Neuronal stem cell (in vitro differentiated cells): ENCODE measurements at regions not wholly inside any gene's neighbourhood (a gene's known extent, or its start where the extent isn't known, plus 50 kb on each side); places are given as distances from the start of the nearest gene placed in this dataset.
"Not testable (repeated sequence)": the region's sequence is repeated elsewhere in the genome, so short reads cannot be mapped to it uniquely, and the experiment has no call there.

Experiments used
- DNase-seq: peaks from one replicate; pipeline ENCODE4 v3.0.0-alpha.2; 2013; ENCODE audit warnings: low spot score
- H2AFZ ChIP-seq: one replicate; pipeline ENCODE4 v1.6.1; 2013; ENCODE audit warnings: mild to moderate bottlenecking, low read length, inconsistent platforms
- H2AK5ac ChIP-seq: 2 replicates; pipeline ENCODE4 v1.6.1; 2013; ENCODE audit warnings: low read depth, mild to moderate bottlenecking, inconsistent platforms, low read length, moderate library complexity, mixed read lengths
- H2BK120ac ChIP-seq: 2 replicates; pipeline ENCODE4 v1.6.1; 2013; ENCODE audit warnings: low read depth, mild to moderate bottlenecking, inconsistent platforms, low read length, moderate library complexity, mixed read lengths
- H2BK12ac ChIP-seq: one replicate; pipeline ENCODE4 v1.6.1; 2013; ENCODE audit warnings: low read length, inconsistent platforms
- H2BK15ac ChIP-seq: 2 replicates; pipeline ENCODE4 v1.6.1; 2013; ENCODE audit warnings: mild to moderate bottlenecking, low read length, inconsistent platforms, mixed read lengths
- H2BK5ac ChIP-seq: one replicate; pipeline ENCODE4 v1.6.1; 2013; ENCODE audit warnings: inconsistent platforms, mild to moderate bottlenecking, low read length, moderate library complexity
- H3K14ac ChIP-seq: one replicate; pipeline ENCODE4 v1.6.1; 2013; ENCODE audit warnings: low read length, inconsistent platforms
- H3K18ac ChIP-seq: 2 replicates; pipeline ENCODE4 v1.6.1; 2013; ENCODE audit warnings: low read length, inconsistent platforms
- H3K23ac ChIP-seq: 2 replicates; pipeline ENCODE4 v1.6.1; 2013; ENCODE audit warnings: low read depth, mild to moderate bottlenecking, mixed read lengths, low read length, inconsistent platforms; ENCODE audit not compliant: poor library complexity
- H3K27ac ChIP-seq: replicated peaks from 3 replicates; pipeline ENCODE4 v1.5.1; 2013; ENCODE audit warnings: low read length, inconsistent platforms
- H3K27me3 ChIP-seq, 3 experiments: 2 replicates each; pipeline ENCODE4 v1.6.1; 2013; ENCODE audit warnings: low read length in 3 of 3, mild to moderate bottlenecking in 2 of 3, inconsistent platforms in 1 of 3, low read depth in 1 of 3, mixed read lengths in 1 of 3, moderate library complexity in 1 of 3; ENCODE audit not compliant: control insufficient read depth in 3 of 3, insufficient read depth in 3 of 3
- H3K36me3 ChIP-seq, 2 donors: replicated peaks in 1 of 2; 2 replicates each; pipeline ENCODE4 v1.6.1; 2013; ENCODE audit warnings: low read length in 2 of 2; ENCODE audit not compliant: control insufficient read depth in 2 of 2, insufficient read depth in 2 of 2
- H3K4ac ChIP-seq: 2 replicates; pipeline ENCODE4 v1.6.1; 2013; ENCODE audit warnings: inconsistent platforms, mild to moderate bottlenecking, low read length, moderate library complexity
- H3K4me1 ChIP-seq, 2 donors: 1 replicate in 1 of 2; 2 replicates in 1 of 2; pipeline ENCODE4 v1.6.1; 2013; ENCODE audit warnings: low read length in 2 of 2, low read depth in 1 of 2; ENCODE audit not compliant: control insufficient read depth in 2 of 2, insufficient read depth in 1 of 2
- H3K4me2 ChIP-seq: one replicate; pipeline ENCODE4 v1.6.1; 2013; ENCODE audit warnings: mild to moderate bottlenecking, low read length, inconsistent platforms; ENCODE audit not compliant: insufficient read depth, poor library complexity, severe bottlenecking
- H3K4me3 ChIP-seq, 2 donors: 2 replicates each; pipeline ENCODE4 v1.5.1; 2013; ENCODE audit warnings: low read length in 2 of 2, mild to moderate bottlenecking in 2 of 2, inconsistent platforms in 1 of 2, moderate library complexity in 1 of 2
- H3K79me1 ChIP-seq: one replicate; pipeline ENCODE4 v1.6.1; 2013; ENCODE audit warnings: low read depth, mild to moderate bottlenecking, inconsistent platforms, low read length, moderate library complexity
- H3K9ac ChIP-seq: one replicate; pipeline ENCODE4 v1.6.1; 2013; ENCODE audit warnings: mild to moderate bottlenecking, low read depth, low read length, inconsistent platforms; ENCODE audit not compliant: poor library complexity
- H3K9me3 ChIP-seq, 2 donors: replicated peaks in 1 of 2; 2 replicates each; pipeline versions ENCODE3 to v1.6.1; 2013; ENCODE audit warnings: low read length in 2 of 2, mild to moderate bottlenecking in 2 of 2, inconsistent platforms in 1 of 2, low read depth in 1 of 2, mixed read lengths in 1 of 2, moderate library complexity in 1 of 2; ENCODE audit not compliant: control insufficient read depth in 2 of 2, insufficient read depth in 1 of 2
- H4K8ac ChIP-seq: one replicate; pipeline ENCODE4 v1.6.1; 2013; ENCODE audit warnings: low read depth, mild to moderate bottlenecking, inconsistent platforms, low read length, moderate library complexity
- H4K91ac ChIP-seq: one replicate; pipeline ENCODE4 v1.6.1; 2013; ENCODE audit warnings: low read length, low read depth, mild to moderate bottlenecking, inconsistent platforms; ENCODE audit not compliant: poor library complexity
- WGBS, 2 donors: extraction: QIAGEN DNeasy Blood & Tissue Kit; methylation state at CpG; one replicate each; pipeline ENCODE4 v1.1.7; 2013; ENCODE audit warnings: missing lambda C conversion rate in 2 of 2, mixed read lengths in 1 of 2; ENCODE audit not compliant: insufficient read length in 2 of 2, insufficient replicate concordance in 1 of 2; ENCODE audit errors: extremely low coverage in 2 of 2; 5-methylcytosine and 5-hydroxymethylcytosine counted together

DNA sequence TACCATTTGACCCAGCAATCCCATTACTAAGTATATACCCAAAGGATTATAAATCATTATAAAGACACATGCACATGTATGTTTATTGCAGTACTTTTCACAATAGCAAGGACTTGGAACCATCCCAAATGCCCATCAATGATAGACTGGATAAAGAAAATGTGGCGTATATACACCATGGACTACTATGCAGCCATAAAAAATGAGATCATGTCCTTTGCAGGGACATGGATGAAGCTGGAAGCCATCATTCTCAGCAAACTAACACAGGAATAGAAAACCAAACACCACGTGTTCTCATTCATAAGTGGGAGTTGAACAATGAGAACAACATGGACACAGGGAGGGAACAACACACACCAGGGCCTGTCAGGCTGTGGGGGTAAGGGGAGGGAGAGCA lies 59.2 kb upstream of the TNIK start:
- not testable (repeated sequence) for H3K79me1 ChIP-seq, H3K36me3 ChIP-seq, H3K14ac ChIP-seq, H2BK12ac ChIP-seq, H2BK15ac ChIP-seq, H4K91ac ChIP-seq, DNase-seq, H3K4ac ChIP-seq, H2AK5ac ChIP-seq, H2AFZ ChIP-seq, H3K4me1 ChIP-seq, H3K4me2 ChIP-seq, H2BK5ac ChIP-seq, H3K18ac ChIP-seq, H3K27me3 ChIP-seq, H3K9me3 ChIP-seq, H4K8ac ChIP-seq, H3K23ac ChIP-seq, H3K9ac ChIP-seq, H3K27ac ChIP-seq, H2BK120ac ChIP-seq, H3K4me3 ChIP-seq
- no CpG with 5 or more reads among the region's 2 CpGs for WGBS, 2 donors

DNA sequence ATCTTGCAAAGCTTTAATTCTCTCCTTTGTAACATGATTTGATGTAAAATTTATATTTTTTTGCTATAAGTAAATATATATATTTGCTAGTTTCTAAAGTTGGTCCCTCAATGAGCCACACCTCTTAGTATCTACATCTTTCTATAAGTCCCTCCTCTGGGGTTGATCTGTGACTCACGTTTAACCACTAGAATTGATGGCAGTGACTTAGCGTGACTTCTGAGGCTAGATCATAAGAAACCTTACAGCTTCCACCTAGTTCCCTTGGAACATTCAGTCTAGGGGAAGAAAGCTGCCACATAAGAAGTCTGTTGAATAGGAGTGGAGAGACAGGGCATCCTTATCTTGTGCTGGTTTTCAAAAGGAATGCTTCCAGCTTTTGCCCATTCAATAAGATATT lies 56.6 kb upstream of the TNIK start:
- no peak overlapping the region for H2BK120ac ChIP-seq
- no peak overlapping the region for H3K23ac ChIP-seq
- H3K27me3 ChIP-seq, result no peaks in the 10 kb centered on the region

DNA sequence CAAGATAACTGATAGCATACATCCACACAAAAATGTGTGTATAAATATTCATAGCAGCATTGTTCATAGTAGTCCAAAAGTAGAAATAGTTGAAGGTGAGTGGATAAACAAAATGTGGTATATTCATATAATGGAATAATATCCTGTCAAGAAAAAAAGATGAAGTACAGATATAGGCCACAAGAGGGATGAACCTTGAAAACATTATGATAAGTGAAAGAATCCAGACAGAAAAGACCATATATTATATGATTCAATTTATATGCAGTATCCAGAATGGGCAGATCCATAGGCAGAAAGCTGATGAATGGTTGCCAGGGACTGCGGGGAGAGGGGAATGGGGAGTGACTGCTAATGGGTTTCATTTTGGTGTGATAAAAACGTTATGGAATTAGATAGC lies 54.3 kb upstream of the TNIK start:
- H3K27ac ChIP-seq, result no peak overlapping the region
- H4K91ac ChIP-seq, result no peak overlapping the region
- H2BK120ac ChIP-seq, result no peak overlapping the region
- no peaks in the 10 kb centered on the region for H3K9me3 ChIP-seq
- H3K4me1 ChIP-seq, result no peaks in the 10 kb centered on the region
- no peak overlapping the region for H3K18ac ChIP-seq
- no peak overlapping the region for H3K14ac ChIP-seq
- no peak overlapping the region for H3K4me2 ChIP-seq
- H2BK15ac ChIP-seq, result no peak overlapping the region
- no peak overlapping the region for H4K8ac ChIP-seq
- no peak for DNase-seq
- H3K36me3 ChIP-seq, result no peaks in the 10 kb centered on the region
- H2AK5ac ChIP-seq, result no peak overlapping the region
- no peak overlapping the region for H3K4me3 ChIP-seq
- H3K4ac ChIP-seq, result no peak overlapping the region
- H3K23ac ChIP-seq, result no peak overlapping the region
- no peaks in the 10 kb centered on the region for H3K79me1 ChIP-seq
- no CpG with 5 or more reads among the region's 2 CpGs for WGBS, 2 donors
- no peak overlapping the region for H2AFZ ChIP-seq
- no peaks in the 10 kb centered on the region for H3K27me3 ChIP-seq
- H2BK5ac ChIP-seq, result no peak overlapping the region
- no peak overlapping the region for H2BK12ac ChIP-seq
- no peak overlapping the region for H3K9ac ChIP-seq

More for the DNA sequence above, 56.6 kb upstream of the TNIK start:
- no peak overlapping the region for H3K4me3 ChIP-seq
- no peak overlapping the region for H2AK5ac ChIP-seq
- no peak overlapping the region for H2BK12ac ChIP-seq
- no peak for DNase-seq
- H2AFZ ChIP-seq, result no peak overlapping the region
- H3K14ac ChIP-seq, result no peak overlapping the region
- H4K91ac ChIP-seq, result no peak overlapping the region
- H3K27ac ChIP-seq, result no peak overlapping the region
- H3K18ac ChIP-seq, result no peak overlapping the region
- WGBS, 2 donors, result no CpG with 5 or more reads among the region's 2 CpGs
- H2BK15ac ChIP-seq, result no peak overlapping the region
- H3K4ac ChIP-seq, result no peak overlapping the region
- H2BK5ac ChIP-seq, result no peak overlapping the region
- H4K8ac ChIP-seq, result no peak overlapping the region
- H3K4me2 ChIP-seq, result no peak overlapping the region
- H3K79me1 ChIP-seq, result no peaks in the 10 kb centered on the region
- H3K4me1 ChIP-seq, result no peaks in the 10 kb centered on the region
- no peaks in the 10 kb centered on the region for H3K36me3 ChIP-seq
- no peak overlapping the region for H3K9ac ChIP-seq
- no peaks in the 10 kb centered on the region for H3K9me3 ChIP-seq

DNA sequence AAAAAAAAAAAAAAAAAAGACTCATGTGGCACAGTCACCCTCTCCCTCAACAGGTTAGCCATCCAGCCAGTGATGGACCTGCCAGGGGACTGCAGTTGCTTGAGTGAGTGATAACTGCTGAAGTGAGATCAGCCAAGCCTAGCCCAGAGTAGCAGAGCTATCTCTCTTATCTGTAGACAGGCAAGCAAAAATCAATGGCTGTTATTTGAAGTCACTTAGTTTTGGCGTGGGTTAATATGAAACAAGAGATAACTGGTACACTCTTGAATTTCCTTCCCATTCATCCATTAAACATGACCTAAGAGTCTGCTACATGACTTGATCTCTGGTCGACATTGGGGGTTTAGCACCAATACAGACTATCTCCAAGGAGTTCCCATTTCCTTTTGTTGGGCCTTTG lies 51.2 kb upstream of the TNIK start:
- Histone ChIP-seq H3K4me3 (no peak overlapping the region), H3K4me1 (no peaks in the 10 kb centered on the region), H3K27me3 (no peaks in the 10 kb centered on the region), H3K4ac (no peak overlapping the region), H3K14ac (no peak overlapping the region), H2BK5ac (no peak overlapping the region), H3K18ac (no peak overlapping the region), H3K27ac (no peak overlapping the region), H2AFZ (no peak overlapping the region), H3K4me2 (no peak overlapping the region), H2BK120ac (no peak overlapping the region), H2BK12ac (no peak overlapping the region), H3K23ac (no peak overlapping the region), H2BK15ac (no peak overlapping the region), H3K36me3 (no peaks in the 10 kb centered on the region), H4K91ac (no peak overlapping the region), H4K8ac (no peak overlapping the region), H3K9me3 (no peaks in the 10 kb centered on the region), H2AK5ac (no peak overlapping the region), H3K9ac (no peak overlapping the region), H3K79me1 (no peaks in the 10 kb centered on the region)
- no CpG with 5 or more reads among the region's 2 CpGs for WGBS, 2 donors
- no peak for DNase-seq
